ENCODE measurements at regions not wholly inside any gene's neighbourhood (a gene's known extent, or its start where the extent isn't known, plus 50 kb on each side); places are given as distances from the start of the nearest gene placed in this dataset.

GRCh38 chr13:22461854-22462490 lies 718.8 kb upstream of the SGCG start (continued):
- no peak for TF ChIP-seq PRDM10 (IDR thresholded peaks at IDR 0.05; ENCODE audit: partially characterized antibody)

DNA sequence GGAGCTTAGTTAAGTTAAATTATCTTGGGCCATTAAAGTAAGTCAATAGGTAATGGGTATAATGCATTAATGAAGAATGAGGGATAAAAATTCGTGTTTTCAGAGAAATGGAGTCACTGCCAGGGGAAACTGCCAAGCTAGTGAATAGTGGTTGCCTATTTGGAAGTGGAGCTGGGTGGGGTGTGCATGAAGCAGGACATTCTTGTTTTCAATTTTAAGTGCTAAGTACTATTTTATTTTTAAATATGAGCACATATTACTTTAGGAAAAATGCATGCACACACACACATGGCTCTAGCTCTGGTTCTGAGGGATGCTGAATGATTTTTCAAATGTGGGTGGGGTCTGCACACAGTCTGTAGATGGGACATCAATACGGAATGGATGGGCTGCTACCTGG lies 717.7 kb upstream of the SGCG start:
- in situ Hi-C loops (cut with MboI), result no loop called here
- H3K4me3 ChIP-seq, result no peak overlapping the region
- no peaks in the 10 kb centered on the region for H3K9me3 ChIP-seq (replicated peaks; ENCODE audit: control insufficient read depth, insufficient read depth, low read depth, low read length)
- intact Hi-C loops (cut with micrococcal nuclease), result no loop called here
- H3K27me3 ChIP-seq (ENCODE audit: control insufficient read depth in 2 of 2, insufficient read depth in 2 of 2, low read length in 2 of 2), result no peaks in the 10 kb centered on the region
- H3K4me1 ChIP-seq (replicated peaks in 1 of 2; ENCODE audit: control insufficient read depth in 2 of 2, insufficient read depth in 2 of 2, low read length in 2 of 2), result no peaks in the 10 kb centered on the region
- no peak overlapping the region for H2AFZ ChIP-seq (ENCODE audit: low read depth, low read length)
- TF ChIP-seq TCF7 (IDR thresholded peaks at IDR 0.05; ENCODE audit: borderline replicate concordance) (no peak), CREM (IDR thresholded peaks at IDR 0.05; ENCODE audit: low read depth) (no peak), L3MBTL2 (IDR thresholded peaks at IDR 0.05) (no peak), IFI16 (CRISPR knock-in tag; IDR thresholded peaks at IDR 0.05) (no peak), SREBF1 (IDR thresholded peaks at IDR 0.05; ENCODE audit: borderline replicate concordance, low read depth, low read length) (no peak), ZZZ3 (IDR thresholded peaks at IDR 0.05) (no peak)
- POLR2A ChIA-PET, result no interaction called here
- H3K27ac ChIP-seq (ENCODE audit: extremely low read depth, low read depth, low read length), result no peak overlapping the region
- no peaks in the 10 kb centered on the region for H3K36me3 ChIP-seq (ENCODE audit: control insufficient read depth, insufficient read depth, low read length)
- no peak for ATAC-seq
- DNase-seq (ENCODE audit: extremely low read depth in 1 of 4, low spot score in 3 of 4), result no peak
- no peaks in the 10 kb centered on the region for H3K9me1 ChIP-seq (ENCODE audit: control insufficient read depth, insufficient read depth, low read length)
- no peak overlapping the region for H3K4me2 ChIP-seq (ENCODE audit: insufficient read depth, low read length)
- CTCF ChIA-PET (ENCODE audit: low intra/inter-chr PET ratio), result no interaction called here
- no peak overlapping the region for H3K9ac ChIP-seq (ENCODE audit: insufficient read depth in 1 of 2, low read depth in 2 of 2, low read length in 2 of 2)
- FAIRE-seq, result no peak
- WGBS (ENCODE audit: insufficient coverage, low coverage, missing lambda C conversion rate), result 0% methylated on average over 2 of the region's 2 CpGs
- no TSS peak for BruUV-seq (replicated peaks)
- no peaks in the 10 kb centered on the region for H4K20me1 ChIP-seq (replicated peaks; ENCODE audit: control insufficient read depth, insufficient read depth, low read length)
- H3K79me2 ChIP-seq (ENCODE audit: control insufficient read depth, insufficient read depth, low read length), result no peaks in the 10 kb centered on the region
